H1 (cell line): ENCODE measurements at regions not wholly inside any gene's neighbourhood (a gene's known extent, or its start where the extent isn't known, plus 50 kb on each side); places are given as distances from the start of the nearest gene placed in this dataset.
A peak's percentile ranks its signal among the peaks of the same experiment; 100 is the strongest.

Experiments used
- CTCF ChIA-PET: fragments of 300-600 bp; sonication (Branson Sonifier 250); formaldehyde crosslinking; loops from one replicate; lab custom pipeline; 2021; ENCODE audit not compliant: partially characterized antibody; lab: Charles Lee
- POLR2A ChIA-PET: fragments of 300-600 bp; sonication (Branson Sonifier 250); formaldehyde crosslinking; loops from one replicate; lab custom pipeline; 2021; ENCODE audit warnings: inconsistent platforms; ENCODE audit not compliant: partially characterized antibody; lab: Charles Lee
- DNase-seq, 2 experiments: peaks; one replicate each; pipeline versions ENCODE4 v3.0.0 to v3.0.0-alpha.2; 2010 to 2022; ENCODE audit warnings: low spot score in 2 of 2, low read depth in 1 of 2, mixed read lengths in 1 of 2
- FAIRE-seq: peaks from 2 replicates; lab custom pipeline; 2011; peaks lifted over from hg19 to GRCh38; lab: Jason Lieb, UNC
- H2AFZ ChIP-seq: 2 replicates; pipeline ENCODE4 v1.8.1; 2012; ENCODE audit warnings: low read length, inconsistent platforms
- H2AK5ac ChIP-seq: 2 replicates; pipeline ENCODE4 v1.6.1; 2013; ENCODE audit warnings: low read depth, low read length
- H2BK120ac ChIP-seq: replicated peaks from 2 replicates; pipeline ENCODE3; 2013; ENCODE audit warnings: low read depth, low read length, inconsistent platforms
- H2BK12ac ChIP-seq: 2 replicates; pipeline ENCODE4 v1.6.1; 2013; ENCODE audit warnings: low read depth, low read length
- H2BK15ac ChIP-seq: 2 replicates; pipeline ENCODE4 v1.6.1; 2013; ENCODE audit warnings: low read length
- H2BK20ac ChIP-seq: 2 replicates; pipeline ENCODE4 v1.6.1; 2013; ENCODE audit warnings: low read length
- H2BK5ac ChIP-seq: 2 replicates; pipeline ENCODE4 v1.6.1; 2013; ENCODE audit warnings: low read depth, low read length
- H3K14ac ChIP-seq: 2 replicates; pipeline ENCODE4 v1.6.1; 2013; ENCODE audit warnings: inconsistent platforms; ENCODE audit not compliant: insufficient read length
- H3K18ac ChIP-seq: 2 replicates; pipeline ENCODE4 v1.6.1; 2013; ENCODE audit warnings: low read length; ENCODE audit errors: extremely low read depth
- H3K23ac ChIP-seq: 2 replicates; pipeline ENCODE4 v1.6.1; 2013; ENCODE audit warnings: inconsistent platforms; ENCODE audit not compliant: insufficient read length
- H3K23me2 ChIP-seq: 2 replicates; pipeline ENCODE4 v1.6.1; 2013; ENCODE audit warnings: low read depth, low read length
- H3K27ac ChIP-seq: 2 replicates; pipeline ENCODE4 v1.6.1; 2011; ENCODE audit warnings: low read depth, low read length, inconsistent platforms
- H3K27me3 ChIP-seq, 4 experiments: replicated peaks in 1 of 4; 1 replicate in 1 of 4; 2 replicates in 3 of 4; pipeline versions ENCODE4 v1.6.1 to v1.8.1; 2011 to 2013; ENCODE audit warnings: low read length in 3 of 4, mild to moderate bottlenecking in 3 of 4, inconsistent platforms in 2 of 4, mixed read lengths in 2 of 4, moderate library complexity in 1 of 4; ENCODE audit not compliant: control insufficient read depth in 3 of 4, insufficient read depth in 3 of 4; ENCODE audit errors: extremely low read depth in 1 of 4
- H3K36me3 ChIP-seq, 4 experiments: 2 replicates each; pipeline versions ENCODE4 v1.6.1 to v1.8.1; 2011 to 2013; ENCODE audit warnings: mild to moderate bottlenecking in 4 of 4, low read length in 3 of 4, moderate library complexity in 2 of 4, control low read depth in 1 of 4, inconsistent platforms in 1 of 4; ENCODE audit not compliant: insufficient read depth in 4 of 4, control insufficient read depth in 2 of 4
- H3K4ac ChIP-seq: replicated peaks from 2 replicates; pipeline ENCODE3; 2013; ENCODE audit warnings: low read length, low read depth, mixed read lengths, inconsistent platforms; ENCODE audit not compliant: insufficient read length
- H3K4me1 ChIP-seq, 4 experiments: replicated peaks in 1 of 4; 1 replicate in 1 of 4; 2 replicates in 3 of 4; pipeline versions ENCODE4 v1.6.1 to v1.8.1; 2011 to 2013; ENCODE audit warnings: low read length in 3 of 4, inconsistent platforms in 2 of 4, mixed read lengths in 1 of 4; ENCODE audit not compliant: insufficient read depth in 4 of 4, control insufficient read depth in 3 of 4
- H3K4me2 ChIP-seq, 2 experiments: 2 replicates each; pipeline versions ENCODE4 v1.6.1 to v1.8.1; 2011 to 2013; ENCODE audit warnings: low read depth in 2 of 2, low read length in 2 of 2, control low read depth in 1 of 2, inconsistent platforms in 1 of 2, mild to moderate bottlenecking in 1 of 2; ENCODE audit not compliant: insufficient read depth in 1 of 2
- H3K4me3 ChIP-seq, 4 experiments: fragments of 200-600, 300-600 bp in 1 of 4; sonication (generic), shearing (Covaris generic), sonication (Bioruptor Twin) in 1 of 4; 2 replicates each; pipeline versions ENCODE4 v1.5.1 to v1.8.1; 2011 to 2016; ENCODE audit warnings: low read length in 4 of 4, low read depth in 3 of 4, control low read depth in 2 of 4, inconsistent platforms in 2 of 4, mild to moderate bottlenecking in 2 of 4, mixed read lengths in 1 of 4, moderate library complexity in 1 of 4; ENCODE audit not compliant: insufficient read depth in 2 of 4; ENCODE audit errors: extremely low read depth in 1 of 4
- H3K56ac ChIP-seq: replicated peaks from 2 replicates; pipeline ENCODE3; 2013; ENCODE audit warnings: low read depth, mild to moderate bottlenecking, mixed read lengths, low read length, inconsistent platforms; ENCODE audit not compliant: insufficient read length
- H3K79me1 ChIP-seq: 2 replicates; pipeline ENCODE4 v1.6.1; 2013; ENCODE audit warnings: low read depth, low read length, control low read depth
- H3K79me2 ChIP-seq, 2 experiments: 2 replicates each; pipeline versions ENCODE4 v1.6.1 to v1.8.1; 2012 to 2013; ENCODE audit warnings: low read length in 2 of 2, mild to moderate bottlenecking in 2 of 2, inconsistent platforms in 1 of 2; ENCODE audit not compliant: insufficient read depth in 2 of 2, control insufficient read depth in 1 of 2
- H3K9ac ChIP-seq, 4 experiments: replicated peaks in 1 of 4; 1 replicate in 1 of 4; 2 replicates in 3 of 4; pipeline versions ENCODE4 v1.6.1 to v1.8.1; 2011 to 2013; ENCODE audit warnings: low read depth in 3 of 4, low read length in 3 of 4, control low read depth in 2 of 4, mild to moderate bottlenecking in 2 of 4, moderate library complexity in 2 of 4, inconsistent platforms in 1 of 4; ENCODE audit errors: extremely low read depth in 1 of 4
- H3K9me3 ChIP-seq, 2 experiments: 2 replicates each; pipeline versions ENCODE4 v1.6.1 to v1.8.1; 2012 to 2013; ENCODE audit warnings: mild to moderate bottlenecking in 2 of 2, moderate library complexity in 2 of 2, control low read depth in 1 of 2, inconsistent platforms in 1 of 2, low read depth in 1 of 2, low read length in 1 of 2, mixed read lengths in 1 of 2; ENCODE audit not compliant: insufficient read depth in 2 of 2
- H4K20me1 ChIP-seq, 2 experiments: replicated peaks in 1 of 2; 2 replicates each; pipeline versions ENCODE3 to v1.8.1; 2011 to 2013; ENCODE audit warnings: inconsistent platforms in 2 of 2, low read length in 2 of 2, mild to moderate bottlenecking in 1 of 2; ENCODE audit not compliant: insufficient read depth in 2 of 2, control insufficient read depth in 1 of 2
- H4K5ac ChIP-seq: 2 replicates; pipeline ENCODE4 v1.6.1; 2013; ENCODE audit warnings: low read length, low read depth, mixed read lengths, inconsistent platforms; ENCODE audit not compliant: insufficient read length
- H4K8ac ChIP-seq: 2 replicates; pipeline ENCODE4 v1.8.0; 2013; ENCODE audit warnings: mild to moderate bottlenecking, moderate library complexity, low read length, inconsistent platforms; ENCODE audit not compliant: insufficient read depth; ENCODE audit errors: extremely low read depth
- H4K91ac ChIP-seq: replicated peaks from 2 replicates; pipeline ENCODE3; 2013; ENCODE audit warnings: low read length, mixed read lengths, inconsistent platforms; ENCODE audit not compliant: insufficient read length
- HDAC6 ChIP-seq: IDR thresholded peaks from one replicate; pipeline ENCODE4 v1.7.1; 2012; ENCODE audit warnings: low read depth, mild to moderate bottlenecking, inconsistent platforms, low read length, moderate library complexity
- TEAD4 ChIP-seq: IDR thresholded peaks from 2 replicates; pipeline ENCODE4 v1.6.1; 2012; ENCODE audit warnings: low read depth, low read length, inconsistent platforms, mixed read lengths
- WGBS, 2 experiments: shearing (Covaris generic) in 1 of 2; methylation state at CpG; one replicate each; pipeline versions ENCODE4 v1.1.6 to v1.1.7; 2013 to 2015; ENCODE audit warnings: low lambda C conversion rate in 2 of 2, mixed read lengths in 2 of 2, inconsistent platforms in 1 of 2, low coverage in 1 of 2, missing lambda C conversion rate in 1 of 2; ENCODE audit not compliant: insufficient replicate concordance in 2 of 2, insufficient coverage in 1 of 2, insufficient read length in 1 of 2; ENCODE audit errors: extremely low coverage in 1 of 2, missing lambda C conversion rate in 1 of 2; 5-methylcytosine and 5-hydroxymethylcytosine counted together

DNA sequence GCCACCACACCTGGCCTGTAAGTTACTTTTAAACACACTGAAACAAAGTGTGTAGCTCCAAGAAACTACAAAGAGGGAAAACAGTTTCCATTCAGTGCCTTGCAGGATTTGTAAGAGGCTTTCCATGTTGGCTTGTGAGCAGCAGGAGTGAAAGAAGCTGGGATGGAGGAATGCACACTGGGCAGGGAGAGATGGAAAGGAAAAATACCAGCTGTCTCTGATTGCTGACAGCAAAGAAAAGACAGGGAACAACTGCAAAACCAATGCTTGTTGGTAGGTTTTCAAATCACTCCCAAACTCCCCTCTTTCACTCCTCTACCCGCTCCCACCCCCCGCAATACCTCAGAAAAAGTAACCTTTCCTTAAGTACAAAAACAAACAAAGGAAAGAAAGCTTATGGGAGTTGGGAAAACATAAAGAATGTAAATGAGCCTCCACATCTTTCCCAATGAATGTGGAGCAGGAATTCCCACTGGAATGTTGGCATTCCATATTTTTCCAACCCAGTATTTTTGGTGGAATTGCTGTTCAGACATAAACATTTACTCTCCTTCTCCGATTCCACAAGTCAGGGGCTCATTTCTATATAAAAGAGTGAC is 166.1 kb downstream of the THBS2 start:
- H3K23me2 ChIP-seq: no peaks in the 10 kb centered on the region
- H2BK15ac ChIP-seq: no peak overlapping the region
- H3K4me3 ChIP-seq: no peak overlapping the region; a peak in 1 of 8 replicates
- H3K56ac ChIP-seq: no peak overlapping the region
- H2BK12ac ChIP-seq: no peak overlapping the region
- peaks cover 33 to 35% of the 10 kb centered on the region in 2 experiments for H3K9me3 ChIP-seq
- H3K23ac ChIP-seq: no peak overlapping the region
- no peak for DNase-seq
- no peak overlapping the region for H2BK5ac ChIP-seq
- H2AFZ ChIP-seq: peak overlapping the region; percentile 2; the same call in 1 of the 2 replicates
- H3K14ac ChIP-seq: peak overlapping the region; percentile 42
- no peaks in the 10 kb centered on the region for H3K79me2 ChIP-seq
- ChIA-PET POLR2A (no interaction called here), CTCF (interaction anchor here (1.4 to 1.5 kb wide), 2 partner anchors 9 to 12 kb away, joined by 4 to 5 read pairs; no protein-coding TSS in a partner anchor)
- no peak for TF ChIP-seq HDAC6
- TF ChIP-seq TEAD4: peak; percentile 58; the same call in 1 of the 2 replicates
- H3K4me2 ChIP-seq: 0 out of 4 replicates have a peak overlapping the region, but pooled peaks of 1 of the 2 experiments have one; percentile 24
- no peaks in the 10 kb centered on the region for H3K79me1 ChIP-seq
- H3K18ac ChIP-seq: no peak overlapping the region; the same call in 1 of the 2 replicates
- WGBS, 2 experiments: 93% methylated on average over 3 of the region's 3 CpGs; no CpG with 5 or more reads in 1 of the 2 experiments
- H3K27ac ChIP-seq: no peak overlapping the region
- no peak overlapping the region for H2BK120ac ChIP-seq
- H3K9ac ChIP-seq: no peak overlapping the region
- H4K20me1 ChIP-seq: no peaks in the 10 kb centered on the region
- no peak overlapping the region for H2BK20ac ChIP-seq
- H4K8ac ChIP-seq: no peak overlapping the region
- no peak for FAIRE-seq
- no peak overlapping the region for H3K4ac ChIP-seq
- no peaks in the 10 kb centered on the region; a peak in 2 of 8 replicates for H3K36me3 ChIP-seq
- H3K4me1 ChIP-seq: peaks cover 0 to 5% (median 0%) of the 10 kb centered on the region in 4 experiments; a peak in 2 of 7 replicates
- no peak overlapping the region for H2AK5ac ChIP-seq
- no peaks in the 10 kb centered on the region for H3K27me3 ChIP-seq
- no peak overlapping the region for H4K91ac ChIP-seq
- peak overlapping the region; percentile 28 for H4K5ac ChIP-seq
